Lower lobe of right lung (tissue), 2 donors: ENCODE measurements at regions not wholly inside any gene's neighbourhood (a gene's known extent, or its start where the extent isn't known, plus 50 kb on each side); places are given as distances from the start of the nearest gene placed in this dataset.

Experiments
- ATAC-seq, 2 donors: fragments of 200-7000 bp; cut with Tn5 transposase; one replicate each; pipeline ENCODE4 v1.9.1; 2020 to 2022; ENCODE audit warnings: mild to moderate bottlenecking in 2 of 2, moderate library complexity in 2 of 2
- DNase-seq: peaks from one replicate; pipeline ENCODE4 v3.0.0-alpha.2; 2020
- H3K27ac ChIP-seq: fragments of 200-600 bp; one replicate; pipeline ENCODE4 v1.8.0; 2022
- H3K27me3 ChIP-seq: fragments of 200-600 bp; one replicate; pipeline ENCODE4 v1.8.0; 2022; ENCODE audit warnings: low read depth
- H3K36me3 ChIP-seq: fragments of 200-600 bp; one replicate; pipeline ENCODE4 v1.8.0; 2022; ENCODE audit warnings: mild to moderate bottlenecking
- H3K4me1 ChIP-seq: fragments of 200-600 bp; one replicate; pipeline ENCODE4 v1.8.0; 2022
- H3K4me3 ChIP-seq: fragments of 200-600 bp; one replicate; pipeline ENCODE4 v1.8.0; 2022; ENCODE audit warnings: mild to moderate bottlenecking
- H3K9me3 ChIP-seq: fragments of 200-600 bp; one replicate; pipeline ENCODE4 v1.8.0; 2022
- intact Hi-C: fragments of 100-400 bp; cut with DNase I; formaldehyde crosslinking; loops from one replicate; pipeline ENCODE4 v1.11.0; 2022
- TF ChIP-seq, protein P1 (sequence below): fragments of 200-600 bp; IDR thresholded peaks from one replicate; pipeline ENCODE4 v1.8.0; 2022; ENCODE audit warnings: antibody characterized with exemption, mild to moderate bottlenecking
- donor health status: DM: no; HTN: yes; CAD: no; lungs with severe emphysema.

DNA sequence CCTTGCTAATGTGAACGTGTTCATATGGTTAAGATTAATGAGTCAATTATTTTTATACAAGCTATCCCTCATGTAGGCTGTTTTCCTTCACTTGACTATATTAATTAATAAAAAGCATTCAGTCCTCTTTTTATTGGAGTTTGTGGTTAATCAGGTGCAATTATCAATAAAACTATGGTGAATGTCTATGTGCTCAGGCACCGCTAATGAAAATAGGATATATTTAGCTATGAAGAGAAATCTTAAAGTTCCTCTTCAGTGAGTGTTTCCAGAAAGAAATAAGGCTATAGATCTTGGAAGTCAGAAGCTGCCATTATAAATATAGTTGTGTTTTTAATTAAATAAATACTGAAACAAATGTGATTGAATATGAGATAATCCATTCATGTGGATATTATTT, 422.1 kb downstream of the DMAC1 start:
- TF ChIP-seq, protein P1, sequence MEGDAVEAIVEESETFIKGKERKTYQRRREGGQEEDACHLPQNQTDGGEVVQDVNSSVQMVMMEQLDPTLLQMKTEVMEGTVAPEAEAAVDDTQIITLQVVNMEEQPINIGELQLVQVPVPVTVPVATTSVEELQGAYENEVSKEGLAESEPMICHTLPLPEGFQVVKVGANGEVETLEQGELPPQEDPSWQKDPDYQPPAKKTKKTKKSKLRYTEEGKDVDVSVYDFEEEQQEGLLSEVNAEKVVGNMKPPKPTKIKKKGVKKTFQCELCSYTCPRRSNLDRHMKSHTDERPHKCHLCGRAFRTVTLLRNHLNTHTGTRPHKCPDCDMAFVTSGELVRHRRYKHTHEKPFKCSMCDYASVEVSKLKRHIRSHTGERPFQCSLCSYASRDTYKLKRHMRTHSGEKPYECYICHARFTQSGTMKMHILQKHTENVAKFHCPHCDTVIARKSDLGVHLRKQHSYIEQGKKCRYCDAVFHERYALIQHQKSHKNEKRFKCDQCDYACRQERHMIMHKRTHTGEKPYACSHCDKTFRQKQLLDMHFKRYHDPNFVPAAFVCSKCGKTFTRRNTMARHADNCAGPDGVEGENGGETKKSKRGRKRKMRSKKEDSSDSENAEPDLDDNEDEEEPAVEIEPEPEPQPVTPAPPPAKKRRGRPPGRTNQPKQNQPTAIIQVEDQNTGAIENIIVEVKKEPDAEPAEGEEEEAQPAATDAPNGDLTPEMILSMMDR: no peak
- intact Hi-C loops: no loop called here
- H3K27me3 ChIP-seq: no peaks in the 10 kb centered on the region
- ATAC-seq (no peak), DNase-seq (no peak)
- no peak overlapping the region for H3K4me3 ChIP-seq
- no peaks in the 10 kb centered on the region for H3K4me1 ChIP-seq
- H3K9me3 ChIP-seq: no peaks in the 10 kb centered on the region
- H3K27ac ChIP-seq: no peak overlapping the region
- H3K36me3 ChIP-seq: no peaks in the 10 kb centered on the region

GRCh38 chr9:7376833-7377232, 422.7 kb downstream of the DMAC1 start:
- TF ChIP-seq, protein P1: no peak
- H3K36me3 ChIP-seq: no peaks in the 10 kb centered on the region

DNA sequence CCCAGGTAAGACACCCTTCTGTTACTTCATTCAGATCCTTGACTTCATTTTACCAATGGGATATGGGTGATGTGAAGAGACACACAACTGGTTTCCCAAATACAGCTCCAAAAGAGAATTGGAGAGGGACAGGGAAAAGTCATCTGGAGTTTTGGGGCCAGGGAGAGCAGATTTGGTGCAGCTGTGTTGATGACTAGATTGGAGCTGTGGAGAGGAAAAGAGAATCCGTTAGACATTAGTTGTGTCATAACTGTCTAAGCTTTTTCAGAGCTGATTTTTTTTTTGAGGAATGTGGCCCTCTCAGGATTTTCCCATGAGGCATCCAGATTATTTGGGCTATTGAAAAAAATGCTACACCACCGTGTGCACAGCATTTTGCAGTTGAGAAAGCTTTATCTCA, 423.4 kb downstream of the DMAC1 start:
- Histone ChIP-seq H3K27ac (no peak overlapping the region), H3K27me3 (no peaks in the 10 kb centered on the region), H3K4me1 (peaks cover 1% of the 10 kb centered on the region), H3K36me3 (no peaks in the 10 kb centered on the region), H3K9me3 (no peaks in the 10 kb centered on the region), H3K4me3 (no peak overlapping the region)
- no peak for DNase-seq
- ATAC-seq: no peak
- TF ChIP-seq, protein P1: no peak
- intact Hi-C loops: no loop called here

More at GRCh38 chr9:7376833-7377232, 422.7 kb downstream of the DMAC1 start:
- no peaks in the 10 kb centered on the region for H3K27me3 ChIP-seq
- no peaks in the 10 kb centered on the region for H3K4me1 ChIP-seq
- DNase-seq (no peak), ATAC-seq (no peak)
- H3K27ac ChIP-seq: no peak overlapping the region
- intact Hi-C loops: no loop called here
- no peak overlapping the region for H3K4me3 ChIP-seq
- H3K9me3 ChIP-seq: no peaks in the 10 kb centered on the region

GRCh38 chr9:7375013-7375511, 424.5 kb downstream of the DMAC1 start:
- TF ChIP-seq, protein P1: no peak
- ATAC-seq: no peak

DNA sequence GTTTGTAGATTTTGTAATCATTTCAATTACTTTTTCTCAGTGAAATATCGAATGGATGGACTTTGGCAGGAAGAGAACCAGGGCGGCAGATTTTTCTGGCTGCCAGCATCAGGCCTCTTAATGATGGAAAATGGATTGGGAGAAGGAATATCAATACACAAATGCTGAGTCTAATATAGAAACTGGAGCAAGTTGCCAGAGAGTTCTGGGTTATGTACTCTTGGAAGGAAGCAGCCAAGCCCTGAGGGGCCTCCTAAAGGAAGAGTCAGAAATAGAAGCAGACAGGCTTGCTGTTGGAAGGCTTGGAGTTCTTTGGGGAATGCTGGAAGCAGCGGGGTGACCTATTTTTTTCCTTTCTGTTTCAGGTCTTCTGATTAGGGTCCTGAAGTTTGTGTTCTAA, 428.6 kb downstream of the DMAC1 start:
- peaks cover 28% of the 10 kb centered on the region for H3K4me1 ChIP-seq
- no peaks in the 10 kb centered on the region for H3K36me3 ChIP-seq
- no peaks in the 10 kb centered on the region for H3K27me3 ChIP-seq
- ATAC-seq: no peak
- no peaks in the 10 kb centered on the region for H3K9me3 ChIP-seq
- no peak for DNase-seq
- TF ChIP-seq, protein P1: no peak
- intact Hi-C loops: no loop called here
- no peak overlapping the region for H3K27ac ChIP-seq
- no peak overlapping the region for H3K4me3 ChIP-seq

More at GRCh38 chr9:7375013-7375511, 424.5 kb downstream of the DMAC1 start:
- H3K27me3 ChIP-seq: no peaks in the 10 kb centered on the region
- no peaks in the 10 kb centered on the region for H3K9me3 ChIP-seq
- no peak overlapping the region for H3K4me3 ChIP-seq
- no peak for DNase-seq
- no peak overlapping the region for H3K27ac ChIP-seq
- intact Hi-C loops: no loop called here
- no peaks in the 10 kb centered on the region for H3K36me3 ChIP-seq
- peaks cover 13% of the 10 kb centered on the region for H3K4me1 ChIP-seq

GRCh38 chr9:7370381-7370780, 429.2 kb downstream of the DMAC1 start:
- no peaks in the 10 kb centered on the region for H3K9me3 ChIP-seq
- H3K36me3 ChIP-seq: no peaks in the 10 kb centered on the region
- intact Hi-C loops: no loop called here
- no peak for ATAC-seq
- TF ChIP-seq, protein P1: no peak
- H3K4me1 ChIP-seq: peaks cover 28% of the 10 kb centered on the region
- H3K4me3 ChIP-seq: no peak overlapping the region
- H3K27ac ChIP-seq: no peak overlapping the region
- H3K27me3 ChIP-seq: no peaks in the 10 kb centered on the region
- DNase-seq: no peak
